ENCODE measurements at regions not wholly inside any gene's neighbourhood (a gene's known extent, or its start where the extent isn't known, plus 50 kb on each side); places are given as distances from the start of the nearest gene placed in this dataset.

DNA sequence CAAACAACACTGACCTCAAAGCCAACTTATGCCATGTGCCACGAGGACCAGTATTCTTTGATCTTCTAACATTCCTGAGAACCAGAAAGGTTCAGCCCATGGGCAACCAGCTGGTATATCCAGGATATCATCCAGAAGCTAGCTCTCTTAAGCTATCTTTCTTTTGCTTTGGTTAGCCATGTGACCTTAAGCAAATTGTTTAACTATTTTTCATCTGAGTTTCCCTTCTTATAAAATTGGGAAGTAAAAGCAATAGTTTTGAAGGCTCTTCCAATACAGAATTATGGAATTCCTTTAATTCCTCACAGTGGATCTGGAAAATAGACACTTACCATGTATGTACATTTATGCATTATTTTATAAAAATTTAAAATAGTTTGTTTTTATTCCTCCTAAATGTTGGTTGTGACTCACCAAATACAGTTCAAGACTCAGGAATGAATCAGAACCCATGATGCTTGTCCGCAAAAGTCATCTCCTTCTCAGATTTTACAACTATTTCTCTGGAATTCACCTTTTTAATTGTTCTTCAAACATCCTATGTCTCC is 435.7 kb downstream of the ZEB2 start:
- peak; percentile 91 for DNase-seq (ENCODE audit: low read depth)

DNA sequence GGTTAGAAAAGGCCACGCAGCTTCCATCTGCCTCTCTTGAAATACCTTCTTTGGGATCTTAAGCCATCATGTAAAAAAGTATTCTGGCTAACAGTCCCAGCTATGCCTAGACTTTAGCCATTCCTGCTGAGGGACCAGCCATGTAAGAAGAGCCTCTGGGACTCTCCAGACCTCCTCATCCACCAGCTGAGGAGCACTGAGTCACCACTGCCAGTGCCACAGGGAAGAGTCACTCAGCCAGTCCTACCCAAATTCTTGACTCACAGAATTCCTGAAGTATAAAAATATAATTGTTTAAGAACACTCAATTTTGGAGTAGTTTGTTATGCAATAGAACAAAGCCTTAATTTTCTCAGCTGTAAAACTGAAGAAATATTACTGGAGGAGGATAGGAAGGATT is 436.7 kb downstream of the ZEB2 start:
- DNase-seq (ENCODE audit: low read depth), result peak; percentile 87

GRCh38 chr2:144082777-144083176 is 437.1 kb downstream of the ZEB2 start:
- DNase-seq (ENCODE audit: low read depth), result no peak

DNA sequence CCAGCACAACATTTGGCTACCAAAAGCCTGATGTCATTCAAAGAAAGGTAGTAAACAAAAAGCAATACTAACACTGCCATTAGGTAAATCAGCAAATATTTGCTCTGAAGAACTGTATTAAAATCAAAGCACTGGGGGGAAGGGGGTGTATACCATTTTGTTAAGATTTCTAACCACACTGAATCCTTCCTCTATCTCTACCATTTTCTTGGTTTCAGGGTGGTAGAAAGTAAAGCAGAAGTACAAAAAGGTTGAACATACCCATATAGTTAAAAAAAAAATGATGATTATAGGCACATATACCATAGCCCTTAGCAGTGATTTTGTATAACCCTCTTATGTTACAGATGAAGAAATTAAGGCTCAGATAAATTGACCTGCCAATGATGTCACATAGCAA is 437.6 kb downstream of the ZEB2 start:
- DNase-seq (ENCODE audit: low read depth), result no peak

DNA sequence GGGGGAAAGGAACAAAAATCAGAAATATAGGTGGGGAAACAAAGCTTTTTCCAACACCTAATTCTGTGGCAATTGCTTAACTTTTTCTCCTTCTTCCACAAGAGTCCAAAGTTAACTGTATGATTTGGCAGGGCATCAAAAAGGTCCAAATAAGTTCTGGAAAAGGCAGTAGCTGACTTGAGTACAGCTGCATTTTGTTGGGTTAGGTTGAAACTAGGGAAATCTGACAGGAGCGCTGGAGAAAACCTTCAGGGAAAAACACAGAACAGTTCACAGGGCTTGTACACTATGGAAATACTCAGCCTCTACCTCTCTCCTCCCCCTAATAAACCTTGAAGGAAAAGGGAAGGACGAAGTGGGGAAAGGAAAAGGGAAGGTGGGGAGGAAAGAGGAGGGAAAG is 438.6 kb downstream of the ZEB2 start:
- no peak for DNase-seq (ENCODE audit: low read depth)

GRCh38 chr2:144079803-144080202 is 440.1 kb downstream of the ZEB2 start:
- DNase-seq (ENCODE audit: low read depth), result no peak

DNA sequence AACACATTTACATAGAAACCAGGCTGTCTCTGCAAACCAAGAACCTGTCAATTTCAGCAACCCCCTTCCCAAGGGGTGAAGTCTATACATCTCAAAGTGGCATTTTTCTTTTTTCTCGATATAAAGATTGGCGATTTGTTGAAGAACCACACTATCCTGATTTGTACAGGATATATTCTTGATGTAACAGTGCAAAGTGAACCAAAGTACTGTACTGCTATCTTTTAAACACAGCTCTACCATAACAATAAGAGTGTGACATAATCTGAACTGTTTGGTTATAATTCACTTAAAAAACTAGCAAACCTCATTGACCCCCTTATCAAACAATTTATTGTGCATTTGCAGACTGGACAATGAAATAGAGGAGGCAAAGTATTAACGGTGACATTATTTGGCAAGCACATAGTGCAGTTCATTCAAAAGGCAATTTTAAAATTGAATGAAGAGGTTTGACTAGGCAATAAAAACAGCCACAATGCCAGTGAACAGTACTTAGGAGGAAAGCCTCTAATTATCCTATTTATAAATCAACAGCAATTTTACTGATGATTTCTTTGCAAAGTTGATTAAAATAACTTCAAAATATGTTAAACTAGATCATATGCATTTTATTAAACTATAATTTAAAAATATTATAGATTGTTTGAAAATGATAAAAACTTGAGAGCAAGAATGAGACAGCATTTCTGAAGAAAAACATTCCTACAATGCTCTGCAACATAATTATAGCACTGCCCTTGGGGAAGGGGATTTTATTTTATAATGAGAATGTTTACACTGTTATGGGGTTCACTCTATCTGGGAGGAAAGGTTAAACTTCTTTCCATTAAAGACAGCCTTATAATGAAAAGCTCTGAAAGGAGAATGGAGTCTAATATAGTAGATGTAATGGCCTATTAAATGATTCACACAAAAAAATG is 440.9 kb downstream of the ZEB2 start:
- no peak for DNase-seq (ENCODE audit: low read depth)

DNA sequence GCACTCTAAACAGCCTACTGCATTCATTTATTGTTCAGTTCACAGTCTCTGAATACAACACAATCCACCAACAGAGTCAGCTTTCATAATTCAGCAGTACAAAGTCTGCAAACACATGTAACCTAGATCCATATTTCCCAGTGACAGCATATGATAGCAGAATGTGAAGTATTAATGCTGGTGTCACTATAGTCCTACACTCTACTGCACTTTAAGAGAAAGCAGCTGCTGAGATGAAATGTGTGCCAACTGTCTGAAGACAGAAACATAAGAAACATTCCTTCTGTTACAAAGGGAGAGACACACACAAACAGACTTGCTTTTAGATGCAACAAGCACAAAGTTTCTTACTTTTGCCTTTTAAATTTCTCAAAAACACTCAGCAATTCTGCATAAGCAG is 441.8 kb downstream of the ZEB2 start:
- peak; percentile 58 for DNase-seq (ENCODE audit: low read depth)

- no peak for DNase-seq (ENCODE audit: low read depth)
Measured at GRCh38 chr2:144074450-144074849, 445.5 kb downstream of the ZEB2 start.

GRCh38 chr2:144071461-144071860 is 448.5 kb downstream of the ZEB2 start:
- DNase-seq (ENCODE audit: low read depth), result no peak

GRCh38 chr2:144067506-144067905 is 452.4 kb downstream of the ZEB2 start:
- DNase-seq (ENCODE audit: low read depth), result no peak

- DNase-seq (ENCODE audit: low read depth), result no peak
Measured at GRCh38 chr2:144063602-144064001, 456.3 kb downstream of the ZEB2 start.

- no peak for DNase-seq (ENCODE audit: low read depth)
Measured at GRCh38 chr2:144054911-144055310, 465.0 kb downstream of the ZEB2 start.

DNA sequence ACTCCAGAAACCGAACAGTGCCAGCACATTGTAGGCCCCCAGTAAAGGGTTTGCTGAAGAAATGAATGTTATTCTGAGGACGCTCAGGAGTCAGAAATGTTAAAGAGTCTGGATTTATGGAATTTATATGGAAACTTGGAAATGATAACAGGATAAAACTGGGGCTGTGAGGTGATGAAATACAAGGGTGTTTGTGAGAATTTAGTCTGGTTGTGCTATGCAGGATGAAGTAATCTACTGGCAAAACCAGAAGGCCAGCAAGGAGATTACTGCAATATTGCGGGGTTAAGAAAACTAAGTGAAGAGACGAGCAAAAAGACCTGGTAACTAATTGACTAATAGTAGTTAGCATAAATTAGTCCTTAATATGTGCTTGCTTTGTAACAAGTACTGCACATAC is 467.8 kb downstream of the ZEB2 start:
- no peak for DNase-seq (ENCODE audit: low read depth)

DNA sequence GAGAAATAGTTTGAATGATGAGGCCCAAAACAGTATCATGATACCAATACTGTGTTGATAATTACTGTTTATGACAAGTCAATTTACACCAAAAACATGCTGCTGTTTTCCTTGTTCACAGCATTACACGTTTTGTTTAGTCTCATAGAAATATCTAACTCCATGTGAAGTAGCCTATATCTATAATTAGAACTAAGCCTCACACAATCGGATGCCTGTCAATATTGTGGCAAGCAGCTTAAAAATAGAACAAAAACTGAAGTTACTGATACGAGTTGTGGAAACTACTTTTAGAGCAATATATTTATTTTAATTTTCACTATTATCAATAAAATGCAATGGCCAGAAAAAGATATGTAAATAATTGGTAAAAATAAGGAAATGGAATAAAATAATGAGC is 470.8 kb downstream of the ZEB2 start:
- DNase-seq (ENCODE audit: low read depth), result peak; percentile 46

- peak; percentile 7 for DNase-seq (ENCODE audit: low read depth)
Measured at GRCh38 chr2:144048631-144049060, 471.3 kb downstream of the ZEB2 start.

GRCh38 chr2:144042751-144043150 is 477.2 kb downstream of the ZEB2 start:
- DNase-seq (ENCODE audit: low read depth), result no peak

DNA sequence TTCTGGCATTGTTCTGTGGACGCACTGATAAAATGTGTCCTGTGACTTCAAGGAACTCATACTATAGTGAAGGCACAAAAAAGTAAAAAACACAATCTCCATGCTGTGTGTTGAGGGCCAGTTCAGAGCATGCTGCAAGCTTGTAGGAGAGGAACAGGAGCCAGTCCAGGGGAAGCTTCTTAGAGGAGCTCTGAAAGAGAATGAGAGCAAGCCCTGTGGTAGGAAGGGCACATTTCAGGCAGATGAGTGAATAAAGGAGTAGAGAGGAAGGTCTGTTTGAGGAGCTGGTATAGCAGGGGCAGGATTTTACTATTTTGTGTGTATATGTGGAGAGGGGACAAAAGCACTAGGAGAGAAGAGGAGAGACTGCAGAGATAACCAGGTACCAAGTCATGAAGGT is 478.3 kb downstream of the ZEB2 start:
- no peak for DNase-seq (ENCODE audit: low read depth)

- no peak for DNase-seq (ENCODE audit: low read depth)
Measured at GRCh38 chr2:144040834-144041233, 479.1 kb downstream of the ZEB2 start.

GRCh38 chr2:144032566-144032965 is 487.4 kb downstream of the ZEB2 start:
- no peak for DNase-seq (ENCODE audit: low read depth)

DNA sequence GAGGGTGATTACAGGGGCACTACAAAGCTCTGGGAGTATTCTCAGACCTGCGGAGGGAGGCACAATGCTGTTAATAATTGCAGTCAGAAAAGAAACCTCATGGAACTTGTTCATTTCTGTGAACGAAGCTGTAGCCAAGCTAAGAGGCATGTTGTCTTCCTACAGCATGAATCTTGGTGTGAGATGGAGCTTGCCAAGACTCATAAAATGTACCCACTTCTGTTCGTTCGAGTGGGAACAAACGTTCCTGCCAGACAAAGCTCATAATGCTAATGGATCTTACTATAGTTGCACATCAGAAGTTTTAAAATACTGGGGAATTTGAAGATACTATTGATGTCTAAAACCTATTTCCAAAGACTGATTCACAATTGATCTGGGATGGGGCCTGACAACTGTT is 489.1 kb downstream of the ZEB2 start:
- no peak for DNase-seq (ENCODE audit: low read depth)

DNA sequence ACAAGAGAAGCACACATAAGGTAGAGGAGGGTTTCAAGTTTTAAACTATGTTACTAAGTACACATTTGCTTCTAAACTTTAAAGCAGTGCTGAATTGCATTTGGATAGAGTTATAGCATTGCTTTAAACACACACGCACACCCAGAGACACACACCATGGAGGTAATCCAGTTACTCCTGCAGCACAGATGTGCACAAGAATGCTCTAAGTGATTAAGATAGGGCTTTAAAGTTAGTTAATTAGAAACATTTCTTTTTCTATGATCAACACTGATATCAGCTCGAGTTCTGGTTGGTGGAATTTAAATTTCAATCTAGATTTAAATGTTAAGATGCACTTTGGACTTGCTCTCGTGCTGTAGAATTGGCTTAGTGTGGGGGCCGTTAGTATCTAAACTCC is 492.3 kb downstream of the ZEB2 start:
- DNase-seq (ENCODE audit: low read depth), result no peak

- DNase-seq (ENCODE audit: low read depth), result no peak
Measured at GRCh38 chr2:144026753-144027152, 493.2 kb downstream of the ZEB2 start.

Measured in myocyte (in vitro differentiated cells).